ENCODE measurements at regions not wholly inside any gene's neighbourhood (a gene's known extent, or its start where the extent isn't known, plus 50 kb on each side); places are given as distances from the start of the nearest gene placed in this dataset.

- H3K4me3 ChIP-seq = no peak overlapping the region
- peaks cover 0 to 17% (median 2%) of the 10 kb centered on the region in 4 donors for H3K4me1 ChIP-seq
- DNase-seq (ENCODE audit: low spot score in 2 of 2) = no peak
Observed at GRCh38 chr3:24043168-24043567, 98.1 kb downstream of the NR1D2 start.

GRCh38 chr3:24043985-24044384 lies 98.9 kb downstream of the NR1D2 start:
- Histone ChIP-seq H3K4me3 (no peak overlapping the region), H3K36me3 (no peaks in the 10 kb centered on the region), H3K4me1 (peaks cover 0 to 17% (median 2%) of the 10 kb centered on the region in 4 donors), H3K27ac (no peak overlapping the region), H3K9me3 (no peaks in the 10 kb centered on the region), H3K27me3 (no peaks in the 10 kb centered on the region)
- no peak for DNase-seq (ENCODE audit: low spot score in 2 of 2)
- WGBS, 2 donors = 92 to 96% methylated on average over 5 of the region's 5 CpGs
- no peak for TF ChIP-seq EP300 (IDR thresholded peaks at IDR 0.05)
- no peak for TF ChIP-seq CTCF (IDR thresholded peaks at IDR 0.05)
- TF ChIP-seq POLR2A (IDR thresholded peaks at IDR 0.05) = no peak

More at GRCh38 chr3:24043168-24043567, 98.1 kb downstream of the NR1D2 start:
- H3K9me3 ChIP-seq = no peaks in the 10 kb centered on the region
- H3K27me3 ChIP-seq = no peaks in the 10 kb centered on the region
- no peaks in the 10 kb centered on the region for H3K36me3 ChIP-seq
- H3K27ac ChIP-seq = peak overlapping the region; percentile 32 to 54 (median 49)
- TF ChIP-seq CTCF (IDR thresholded peaks at IDR 0.05) (no peak), EP300 (IDR thresholded peaks at IDR 0.05) (no peak), POLR2A (IDR thresholded peaks at IDR 0.05) (no peak)
- WGBS, 2 donors = 75 to 91% methylated on average over 4 of the region's 4 CpGs

GRCh38 chr3:24046214-24046613 lies 101.1 kb downstream of the NR1D2 start:
- Histone ChIP-seq H3K27me3 (no peaks in the 10 kb centered on the region), H3K36me3 (no peaks in the 10 kb centered on the region), H3K27ac (no peak overlapping the region), H3K4me1 (peaks cover 0 to 17% (median 2%) of the 10 kb centered on the region in 4 donors), H3K9me3 (no peaks in the 10 kb centered on the region), H3K4me3 (no peak overlapping the region)
- DNase-seq (ENCODE audit: low spot score in 2 of 2) = no peak
- TF ChIP-seq POLR2A (IDR thresholded peaks at IDR 0.05) = no peak
- no peak for TF ChIP-seq CTCF (IDR thresholded peaks at IDR 0.05)
- no peak for TF ChIP-seq EP300 (IDR thresholded peaks at IDR 0.05)

- peaks cover 0 to 10% (median 2%) of the 10 kb centered on the region in 4 donors for H3K4me1 ChIP-seq
- 0% methylated on average over 1 of the region's 1 CpG for WGBS, 2 donors
- no peaks in the 10 kb centered on the region for H3K9me3 ChIP-seq
- no peak overlapping the region for H3K4me3 ChIP-seq
- H3K36me3 ChIP-seq = no peaks in the 10 kb centered on the region
- peak overlapping the region in 2 of 4 donors; percentile 59 to 66 for H3K27ac ChIP-seq
- no peak for TF ChIP-seq EP300 (IDR thresholded peaks at IDR 0.05)
- no peak for TF ChIP-seq CTCF (IDR thresholded peaks at IDR 0.05)
- no peak for TF ChIP-seq POLR2A (IDR thresholded peaks at IDR 0.05)
- DNase-seq (ENCODE audit: low spot score in 2 of 2) = no peak
- no peaks in the 10 kb centered on the region for H3K27me3 ChIP-seq
Observed at GRCh38 chr3:24047513-24047912, 102.4 kb downstream of the NR1D2 start.

- Histone ChIP-seq H3K27ac (no peak overlapping the region), H3K4me1 (peaks cover 0 to 4% (median 2%) of the 10 kb centered on the region in 4 donors)
- 56 to 61% methylated on average over 1 of the region's 1 CpG for WGBS, 2 donors
Observed at GRCh38 chr3:24048843-24049242, 103.8 kb downstream of the NR1D2 start.

More at GRCh38 chr3:24048843-24049242, 103.8 kb downstream of the NR1D2 start:
- no peak for TF ChIP-seq CTCF (IDR thresholded peaks at IDR 0.05)
- TF ChIP-seq POLR2A (IDR thresholded peaks at IDR 0.05) = no peak
- TF ChIP-seq EP300 (IDR thresholded peaks at IDR 0.05) = no peak
- DNase-seq (ENCODE audit: low spot score in 2 of 2) = no peak
- H3K36me3 ChIP-seq = no peaks in the 10 kb centered on the region
- H3K9me3 ChIP-seq = no peaks in the 10 kb centered on the region
- no peaks in the 10 kb centered on the region for H3K27me3 ChIP-seq
- no peak overlapping the region for H3K4me3 ChIP-seq
